ENCODE measurements at regions not wholly inside any gene's neighbourhood (a gene's known extent, or its start where the extent isn't known, plus 50 kb on each side); places are given as distances from the start of the nearest gene placed in this dataset.

- DNase-seq: no peak
- Histone ChIP-seq H3K27ac (ENCODE audit: low read depth in 2 of 2, low read length in 1 of 2) (no peak overlapping the region), H3K4me3 (ENCODE audit: low read depth in 2 of 2, low read length in 1 of 2) (no peak overlapping the region), H3K9ac (no peak overlapping the region), H3K9me2 (no peaks in the 10 kb centered on the region), H3K9me3 (no peaks in the 10 kb centered on the region), H3F3A (replicated peaks; ENCODE audit: insufficient read depth) (no peaks in the 10 kb centered on the region), H2AFZ (ENCODE audit: low read depth) (no peak overlapping the region), H3K36me3 (replicated peaks in 1 of 2; ENCODE audit: control insufficient read depth in 1 of 2, insufficient read depth in 2 of 2, low read length in 1 of 2) (no peaks in the 10 kb centered on the region), H3K79me2 (ENCODE audit: insufficient read depth) (no peaks in the 10 kb centered on the region), H4K20me1 (ENCODE audit: insufficient read depth) (no peaks in the 10 kb centered on the region), H3K4me2 (no peak overlapping the region), H3K27me3 (ENCODE audit: insufficient read depth) (no peaks in the 10 kb centered on the region), H3K4me1 (ENCODE audit: control insufficient read depth in 1 of 2, insufficient read depth in 2 of 2, low read depth in 1 of 2, low read length in 1 of 2) (0 out of 4 replicates have a peak, but pooled peaks cover 0 to 6% of the 10 kb centered on the region in 2 experiments)
- ChIA-PET CTCF (no interaction called here), POLR2A (no interaction called here)
- TF ChIP-seq SIN3A (IDR thresholded peaks at IDR 0.05; ENCODE audit: borderline replicate concordance, low read depth, low read length) (no peak), CHD2 (IDR thresholded peaks at IDR 0.05; ENCODE audit: low read length, partially characterized antibody) (no peak), ZBTB33 (IDR thresholded peaks at IDR 0.05; ENCODE audit: borderline replicate concordance, low read depth) (no peak), RFX5 (IDR thresholded peaks at IDR 0.05; ENCODE audit: low read length) (no peak)
- 22% methylated on average over 5 of the region's 5 CpGs for WGBS (ENCODE audit: low lambda C conversion rate)
Observed at GRCh38 chr20:7695051-7695495, 245.2 kb downstream of the HAO1 start.

GRCh38 chr20:7695635-7696034 lies 244.6 kb downstream of the HAO1 start:
- no peaks in the 10 kb centered on the region for H3K36me3 ChIP-seq (replicated peaks in 1 of 2; ENCODE audit: control insufficient read depth in 1 of 2, insufficient read depth in 2 of 2, low read length in 1 of 2)
- CTCF ChIA-PET: interaction anchor here (0.8 kb wide), 1 partner anchor 164 kb away, joined by 4 read pairs; no protein-coding TSS in a partner anchor
- H2AFZ ChIP-seq (ENCODE audit: low read depth): no peak overlapping the region
- no peak overlapping the region for H3K4me3 ChIP-seq (ENCODE audit: low read depth in 2 of 2, low read length in 1 of 2)
- H3K9me2 ChIP-seq: no peaks in the 10 kb centered on the region
- H3K79me2 ChIP-seq (ENCODE audit: insufficient read depth): no peaks in the 10 kb centered on the region
- no peaks in the 10 kb centered on the region for H3K27me3 ChIP-seq (ENCODE audit: insufficient read depth)
- no peaks in the 10 kb centered on the region for H4K20me1 ChIP-seq (ENCODE audit: insufficient read depth)
- H3K9ac ChIP-seq: no peak overlapping the region
- H3K9me3 ChIP-seq: no peaks in the 10 kb centered on the region
- TF ChIP-seq MAX (IDR thresholded peaks at IDR 0.05; ENCODE audit: low read depth) (no peak), ZBTB33 (IDR thresholded peaks at IDR 0.05; ENCODE audit: borderline replicate concordance, low read depth) (no peak), ELF1 (IDR thresholded peaks at IDR 0.05) (no peak), POLR2AphosphoS5 (IDR thresholded peaks at IDR 0.05; ENCODE audit: low read depth, low read length) (no peak), CHD2 (IDR thresholded peaks at IDR 0.05; ENCODE audit: low read length, partially characterized antibody) (no peak), RCOR1 (IDR thresholded peaks at IDR 0.05; ENCODE audit: low read length) (no peak), TAF1 (IDR thresholded peaks at IDR 0.05; ENCODE audit: borderline replicate concordance, low read depth, low read length) (no peak), IRF3 (IDR thresholded peaks at IDR 0.05; ENCODE audit: low read depth, low read length) (no peak), FOXM1 (IDR thresholded peaks at IDR 0.05; ENCODE audit: low read depth) (no peak), TCF12 (IDR thresholded peaks at IDR 0.05) (no peak), RAD21 (IDR thresholded peaks at IDR 0.05; ENCODE audit: low read length) (no peak), TEAD4 (IDR thresholded peaks at IDR 0.05; ENCODE audit: borderline replicate concordance, insufficient read depth) (no peak), NFIC (IDR thresholded peaks at IDR 0.05; ENCODE audit: borderline replicate concordance) (no peak), SMC3 (IDR thresholded peaks at IDR 0.05; ENCODE audit: low read depth, low read length) (no peak)
- no peak overlapping the region for H3K4me2 ChIP-seq
- POLR2A ChIA-PET: no interaction called here
- no peak overlapping the region for H3K27ac ChIP-seq (ENCODE audit: low read depth in 2 of 2, low read length in 1 of 2)
- no peaks in the 10 kb centered on the region for H3F3A ChIP-seq (replicated peaks; ENCODE audit: insufficient read depth)
- 0 out of 4 replicates have a peak, but pooled peaks cover 0 to 6% of the 10 kb centered on the region in 2 experiments for H3K4me1 ChIP-seq (ENCODE audit: control insufficient read depth in 1 of 2, insufficient read depth in 2 of 2, low read depth in 1 of 2, low read length in 1 of 2)
- DNase-seq: no peak
